ENCODE measurements at regions not wholly inside any gene's neighbourhood (a gene's known extent, or its start where the extent isn't known, plus 50 kb on each side); places are given as distances from the start of the nearest gene placed in this dataset.

GRCh38 chr20:7608250-7608649 is 332.0 kb downstream of the HAO1 start:
- H3K9ac ChIP-seq (ENCODE audit: low read length) = no peak overlapping the region
- H3K4me1 ChIP-seq (ENCODE audit: insufficient read depth, low read length) = no peaks in the 10 kb centered on the region
- no peak overlapping the region for H3K4me3 ChIP-seq (ENCODE audit: low read depth in 1 of 2, low read length in 2 of 2)
- H3K27ac ChIP-seq (ENCODE audit: low read depth, low read length) = no peak overlapping the region
- H3K36me3 ChIP-seq (ENCODE audit: insufficient read depth, low read length) = no peaks in the 10 kb centered on the region
- no peaks in the 10 kb centered on the region for H3K9me3 ChIP-seq (ENCODE audit: low read length)
- H3K27me3 ChIP-seq (ENCODE audit: control insufficient read depth in 1 of 2, insufficient read depth in 2 of 2, low read length in 2 of 2) = no peaks in the 10 kb centered on the region

- no peaks in the 10 kb centered on the region for H3K36me3 ChIP-seq (ENCODE audit: insufficient read depth, low read length)
- H3K4me1 ChIP-seq (ENCODE audit: insufficient read depth, low read length) = no peaks in the 10 kb centered on the region
- no peak overlapping the region for H3K27ac ChIP-seq (ENCODE audit: low read depth, low read length)
- H3K4me3 ChIP-seq (ENCODE audit: low read depth in 1 of 2, low read length in 2 of 2) = no peak overlapping the region
- no peaks in the 10 kb centered on the region for H3K9me3 ChIP-seq (ENCODE audit: low read length)
- no peak overlapping the region for H3K9ac ChIP-seq (ENCODE audit: low read length)
- H3K27me3 ChIP-seq (ENCODE audit: control insufficient read depth in 1 of 2, insufficient read depth in 2 of 2, low read length in 2 of 2) = no peaks in the 10 kb centered on the region
Observed at GRCh38 chr20:7609251-7609650, 331.0 kb downstream of the HAO1 start.

DNA sequence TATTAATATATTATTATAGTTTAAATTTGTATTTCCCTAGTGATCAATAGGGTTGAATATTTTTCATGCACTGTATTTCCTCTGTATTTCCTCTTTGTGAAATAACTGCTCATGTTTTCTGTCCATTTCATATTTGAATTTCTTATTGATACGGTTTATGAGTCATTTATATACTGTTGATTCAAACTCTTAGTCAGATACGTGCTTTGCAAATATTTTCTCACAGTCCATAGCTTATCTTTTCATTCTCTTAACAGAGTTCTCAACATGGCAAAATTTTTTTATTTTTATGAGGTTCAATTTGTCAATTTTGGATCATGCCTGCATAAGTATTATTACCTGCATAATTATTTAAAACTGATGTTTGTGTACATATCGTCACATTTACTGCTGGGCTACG is 329.6 kb downstream of the HAO1 start:
- H3K36me3 ChIP-seq (ENCODE audit: insufficient read depth, low read length) = no peaks in the 10 kb centered on the region

DNA sequence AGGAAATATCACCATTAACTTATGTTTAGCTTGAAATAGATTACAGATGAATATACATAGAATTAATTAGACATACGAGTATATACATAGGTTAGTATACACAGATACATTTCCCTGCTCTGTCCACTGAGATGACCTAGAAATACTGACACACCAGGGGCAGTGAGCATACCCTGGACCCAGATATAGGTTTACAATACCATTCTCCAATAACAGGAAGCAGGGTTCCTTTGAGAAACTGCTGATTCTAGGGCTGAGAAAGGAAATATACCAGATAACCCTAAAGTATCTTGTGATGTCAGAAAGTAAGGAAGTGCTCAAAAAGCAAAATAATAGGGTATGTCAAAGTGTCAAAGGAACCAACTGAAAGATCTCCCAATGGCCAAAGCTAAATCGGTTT is 322.5 kb downstream of the HAO1 start:
- Histone ChIP-seq H3K4me1 (ENCODE audit: insufficient read depth, low read length) (no peaks in the 10 kb centered on the region), H3K4me3 (ENCODE audit: low read depth in 1 of 2, low read length in 2 of 2) (no peak overlapping the region), H3K27ac (ENCODE audit: low read depth, low read length) (no peak overlapping the region), H3K9me3 (ENCODE audit: low read length) (no peaks in the 10 kb centered on the region), H3K9ac (ENCODE audit: low read length) (no peak overlapping the region), H3K36me3 (ENCODE audit: insufficient read depth, low read length) (no peaks in the 10 kb centered on the region), H3K27me3 (ENCODE audit: control insufficient read depth in 1 of 2, insufficient read depth in 2 of 2, low read length in 2 of 2) (no peaks in the 10 kb centered on the region)

More for the DNA sequence above, 329.6 kb downstream of the HAO1 start:
- Histone ChIP-seq H3K9me3 (ENCODE audit: low read length) (no peaks in the 10 kb centered on the region), H3K9ac (ENCODE audit: low read length) (no peak overlapping the region), H3K27me3 (ENCODE audit: control insufficient read depth in 1 of 2, insufficient read depth in 2 of 2, low read length in 2 of 2) (no peaks in the 10 kb centered on the region), H3K27ac (ENCODE audit: low read depth, low read length) (no peak overlapping the region), H3K4me3 (ENCODE audit: low read depth in 1 of 2, low read length in 2 of 2) (no peak overlapping the region), H3K4me1 (ENCODE audit: insufficient read depth, low read length) (no peaks in the 10 kb centered on the region)

- Histone ChIP-seq H3K9ac (ENCODE audit: low read length) (no peak overlapping the region), H3K4me3 (ENCODE audit: low read depth in 1 of 2, low read length in 2 of 2) (no peak overlapping the region), H3K27me3 (ENCODE audit: control insufficient read depth in 1 of 2, insufficient read depth in 2 of 2, low read length in 2 of 2) (no peaks in the 10 kb centered on the region), H3K9me3 (ENCODE audit: low read length) (no peaks in the 10 kb centered on the region), H3K36me3 (ENCODE audit: insufficient read depth, low read length) (no peaks in the 10 kb centered on the region), H3K27ac (ENCODE audit: low read depth, low read length) (no peak overlapping the region), H3K4me1 (ENCODE audit: insufficient read depth, low read length) (no peaks in the 10 kb centered on the region)
Observed at GRCh38 chr20:7622399-7622961, 317.8 kb downstream of the HAO1 start.

GRCh38 chr20:7624886-7625285 is 315.4 kb downstream of the HAO1 start:
- no peaks in the 10 kb centered on the region for H3K9me3 ChIP-seq (ENCODE audit: low read length)
- H3K4me3 ChIP-seq (ENCODE audit: low read depth in 1 of 2, low read length in 2 of 2) = no peak overlapping the region
- no peak overlapping the region for H3K27ac ChIP-seq (ENCODE audit: low read depth, low read length)
- H3K27me3 ChIP-seq (ENCODE audit: control insufficient read depth in 1 of 2, insufficient read depth in 2 of 2, low read length in 2 of 2) = no peaks in the 10 kb centered on the region
- H3K36me3 ChIP-seq (ENCODE audit: insufficient read depth, low read length) = no peaks in the 10 kb centered on the region
- H3K9ac ChIP-seq (ENCODE audit: low read length) = no peak overlapping the region
- no peaks in the 10 kb centered on the region for H3K4me1 ChIP-seq (ENCODE audit: insufficient read depth, low read length)

DNA sequence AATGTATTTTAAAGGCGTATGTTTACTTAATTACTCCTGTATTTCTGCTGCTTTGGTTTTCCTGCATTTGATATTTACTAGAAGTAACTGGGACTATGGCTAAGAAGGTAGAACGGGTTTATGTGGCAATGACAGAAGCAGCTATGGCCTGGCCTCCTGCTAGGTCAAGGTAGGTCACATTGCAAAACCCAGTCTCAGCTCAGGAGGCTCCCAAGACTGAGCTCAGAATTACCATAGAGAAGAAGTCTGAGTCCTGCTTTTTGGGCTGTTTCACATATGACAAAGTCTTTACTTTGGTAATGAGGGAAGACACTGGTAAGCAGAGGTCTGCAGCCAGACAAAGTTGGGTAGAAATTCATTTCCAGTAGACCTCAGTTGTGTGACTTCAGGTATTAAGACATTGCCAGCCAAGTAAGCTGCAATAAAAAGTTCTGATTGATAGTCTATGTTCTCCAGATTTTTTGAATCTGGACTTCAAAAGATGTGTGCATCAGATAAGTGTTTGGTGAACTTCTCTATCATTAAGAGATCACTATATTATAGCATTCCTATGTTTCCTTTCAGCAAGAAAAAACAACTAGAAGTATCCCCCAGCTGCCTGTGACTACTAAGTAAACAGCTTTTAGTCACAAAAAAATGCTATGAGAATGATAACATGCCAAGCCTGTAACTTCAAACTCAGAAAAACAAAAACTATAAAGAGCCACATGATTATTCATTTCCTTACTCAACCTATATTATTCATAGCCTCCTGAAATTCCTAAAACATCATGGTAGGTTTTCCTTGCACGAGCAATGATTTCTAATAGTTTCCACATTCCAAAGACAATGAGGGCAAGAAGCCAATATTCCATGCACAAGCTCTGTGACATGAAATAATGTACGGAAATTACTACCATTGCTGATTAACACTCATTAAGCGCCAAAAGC is 312.3 kb downstream of the HAO1 start:
- H3K27ac ChIP-seq (ENCODE audit: low read depth, low read length) = no peak overlapping the region
- H3K4me3 ChIP-seq (ENCODE audit: low read depth in 1 of 2, low read length in 2 of 2) = no peak overlapping the region
- H3K9me3 ChIP-seq (ENCODE audit: low read length) = no peaks in the 10 kb centered on the region
- no peak overlapping the region for H3K9ac ChIP-seq (ENCODE audit: low read length)
- H3K4me1 ChIP-seq (ENCODE audit: insufficient read depth, low read length) = no peaks in the 10 kb centered on the region
- H3K36me3 ChIP-seq (ENCODE audit: insufficient read depth, low read length) = no peaks in the 10 kb centered on the region
- H3K27me3 ChIP-seq (ENCODE audit: control insufficient read depth in 1 of 2, insufficient read depth in 2 of 2, low read length in 2 of 2) = no peaks in the 10 kb centered on the region

DNA sequence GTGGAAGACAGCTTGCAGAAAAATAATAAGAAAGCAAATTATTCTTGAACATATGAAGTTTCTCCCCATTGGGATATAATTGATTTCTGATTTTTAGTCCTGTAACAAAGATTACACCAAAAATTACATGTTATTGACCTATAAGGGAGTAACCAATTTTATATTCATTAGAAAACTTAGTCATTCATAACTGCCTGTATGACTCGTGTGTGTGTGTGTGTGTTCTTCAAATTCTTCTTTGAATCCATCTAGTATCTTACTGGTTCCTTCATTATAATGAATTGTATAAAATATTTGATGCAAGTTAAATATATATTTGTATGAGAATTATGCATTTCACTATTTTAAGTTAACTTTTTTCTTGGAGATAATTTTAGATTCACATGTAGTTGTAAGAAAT is 310.4 kb downstream of the HAO1 start:
- Histone ChIP-seq H3K9me3 (ENCODE audit: low read length) (no peaks in the 10 kb centered on the region), H3K27ac (ENCODE audit: low read depth, low read length) (no peak overlapping the region), H3K4me1 (ENCODE audit: insufficient read depth, low read length) (no peaks in the 10 kb centered on the region), H3K4me3 (ENCODE audit: low read depth in 1 of 2, low read length in 2 of 2) (no peak overlapping the region), H3K27me3 (ENCODE audit: control insufficient read depth in 1 of 2, insufficient read depth in 2 of 2, low read length in 2 of 2) (no peaks in the 10 kb centered on the region), H3K9ac (ENCODE audit: low read length) (no peak overlapping the region), H3K36me3 (ENCODE audit: insufficient read depth, low read length) (no peaks in the 10 kb centered on the region)

GRCh38 chr20:7637184-7637583 is 303.1 kb downstream of the HAO1 start:
- Histone ChIP-seq H3K9me3 (ENCODE audit: low read length) (no peaks in the 10 kb centered on the region), H3K27me3 (ENCODE audit: control insufficient read depth in 1 of 2, insufficient read depth in 2 of 2, low read length in 2 of 2) (no peaks in the 10 kb centered on the region), H3K36me3 (ENCODE audit: insufficient read depth, low read length) (no peaks in the 10 kb centered on the region), H3K4me1 (ENCODE audit: insufficient read depth, low read length) (no peaks in the 10 kb centered on the region), H3K27ac (ENCODE audit: low read depth, low read length) (no peak overlapping the region), H3K4me3 (ENCODE audit: low read depth in 1 of 2, low read length in 2 of 2) (no peak overlapping the region), H3K9ac (ENCODE audit: low read length) (no peak overlapping the region)

GRCh38 chr20:7650086-7650879 is 290.0 kb downstream of the HAO1 start:
- Histone ChIP-seq H3K9ac (ENCODE audit: low read length) (no peak overlapping the region), H3K4me1 (ENCODE audit: insufficient read depth, low read length) (no peaks in the 10 kb centered on the region), H3K27ac (ENCODE audit: low read depth, low read length) (no peak overlapping the region), H3K4me3 (ENCODE audit: low read depth in 1 of 2, low read length in 2 of 2) (no peak overlapping the region), H3K36me3 (ENCODE audit: insufficient read depth, low read length) (no peaks in the 10 kb centered on the region), H3K27me3 (ENCODE audit: control insufficient read depth in 1 of 2, insufficient read depth in 2 of 2, low read length in 2 of 2) (no peaks in the 10 kb centered on the region), H3K9me3 (ENCODE audit: low read length) (no peaks in the 10 kb centered on the region)

- no peak overlapping the region for H3K9ac ChIP-seq (ENCODE audit: low read length)
- H3K4me1 ChIP-seq (ENCODE audit: insufficient read depth, low read length) = peaks cover 9% of the 10 kb centered on the region
- no peak overlapping the region for H3K27ac ChIP-seq (ENCODE audit: low read depth, low read length)
- H3K4me3 ChIP-seq (ENCODE audit: low read depth in 1 of 2, low read length in 2 of 2) = no peak overlapping the region
- H3K36me3 ChIP-seq (ENCODE audit: insufficient read depth, low read length) = no peaks in the 10 kb centered on the region
- no peaks in the 10 kb centered on the region for H3K9me3 ChIP-seq (ENCODE audit: low read length)
- no peaks in the 10 kb centered on the region for H3K27me3 ChIP-seq (ENCODE audit: control insufficient read depth in 1 of 2, insufficient read depth in 2 of 2, low read length in 2 of 2)
Observed at GRCh38 chr20:7654231-7654630, 286.0 kb downstream of the HAO1 start.

Measured in muscle layer of colon (tissue), 2 donors.